HG03565 (cell line): ENCODE measurements at regions not wholly inside any gene's neighbourhood (a gene's known extent, or its start where the extent isn't known, plus 50 kb on each side); places are given as distances from the start of the nearest gene placed in this dataset.
"Not testable (repeated sequence)": the region's sequence is repeated elsewhere in the genome, so short reads cannot be mapped to it uniquely, and the experiment has no call there.

Experiments
- ATAC-seq: cut with Tn5 transposase; IDR thresholded peaks from one replicate; pipeline ENCODE4 v1.9.1; 2021; ENCODE audit warnings: mild to moderate bottlenecking, moderate library complexity; ENCODE audit not compliant: unreplicated experiment

DNA sequence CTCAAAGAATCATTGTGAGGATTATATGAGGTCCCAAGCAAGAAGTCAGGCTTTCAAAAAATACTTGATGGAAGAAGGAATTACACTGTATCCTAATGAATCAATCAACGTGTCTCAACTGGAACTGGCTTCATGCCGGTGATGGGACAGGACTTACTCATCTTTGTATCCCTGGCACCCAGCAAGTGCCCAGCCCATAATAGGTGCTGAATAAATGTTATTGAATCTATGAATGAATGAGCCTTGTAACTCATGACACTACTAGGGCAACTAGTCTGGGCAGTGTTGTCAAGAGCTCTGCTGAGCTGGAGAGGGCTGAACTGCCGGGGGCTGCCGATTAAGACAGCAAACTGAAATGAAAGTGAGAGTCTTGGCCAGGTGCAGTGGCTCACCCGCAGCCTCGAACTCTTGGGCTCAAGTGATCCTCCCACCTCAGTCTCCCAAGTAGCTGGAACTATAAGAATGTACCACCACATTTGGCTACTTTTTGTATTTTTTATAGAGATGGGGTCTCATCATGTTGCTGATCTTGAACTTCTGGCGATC, 87.2 kb upstream of the KIF5B start:
- ATAC-seq: no peak

DNA sequence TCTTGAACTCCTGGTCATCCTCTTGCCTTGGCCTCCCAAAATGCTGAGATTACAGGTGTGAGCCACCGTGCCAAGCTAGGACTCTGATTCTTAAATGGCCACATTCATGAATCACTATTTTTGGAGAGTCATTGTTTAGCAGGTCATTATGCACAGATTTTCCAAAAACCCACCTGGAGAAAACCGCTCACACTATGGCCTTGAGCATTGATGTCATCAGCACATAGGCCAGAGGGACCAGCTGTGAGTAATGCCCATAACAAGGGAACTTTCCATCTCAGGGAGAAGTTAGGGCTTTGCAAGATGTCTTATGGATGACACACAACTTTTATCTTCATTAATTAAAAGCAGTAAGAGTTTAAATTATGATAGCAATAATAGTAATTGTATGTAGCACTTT, 86.4 kb upstream of the KIF5B start:
- ATAC-seq: no peak

GRCh38 chr10:32141018-32141807, 85.0 kb upstream of the KIF5B start:
- no peak for ATAC-seq

DNA sequence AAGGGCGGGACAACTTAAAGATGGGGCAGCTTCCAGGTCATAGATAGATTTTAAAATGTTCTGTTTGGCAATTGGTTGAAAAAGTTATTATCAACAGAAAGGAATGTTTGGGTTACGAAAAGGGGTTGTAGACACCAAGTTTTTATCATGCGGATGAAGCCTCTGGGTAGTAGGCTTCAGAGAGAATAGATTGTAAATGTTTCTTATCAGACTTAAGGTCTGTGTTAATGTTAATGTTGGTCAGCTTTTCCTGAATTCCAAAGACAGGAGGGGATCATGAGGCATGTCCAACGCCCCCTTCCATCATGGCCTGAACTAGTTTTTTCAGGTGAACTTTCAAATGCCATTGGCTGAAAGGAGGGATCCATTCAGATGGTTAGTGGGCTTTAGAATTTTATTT, 84.2 kb upstream of the KIF5B start:
- ATAC-seq: no peak

GRCh38 chr10:32139223-32140073, 83.2 kb upstream of the KIF5B start:
- ATAC-seq: no peak

DNA sequence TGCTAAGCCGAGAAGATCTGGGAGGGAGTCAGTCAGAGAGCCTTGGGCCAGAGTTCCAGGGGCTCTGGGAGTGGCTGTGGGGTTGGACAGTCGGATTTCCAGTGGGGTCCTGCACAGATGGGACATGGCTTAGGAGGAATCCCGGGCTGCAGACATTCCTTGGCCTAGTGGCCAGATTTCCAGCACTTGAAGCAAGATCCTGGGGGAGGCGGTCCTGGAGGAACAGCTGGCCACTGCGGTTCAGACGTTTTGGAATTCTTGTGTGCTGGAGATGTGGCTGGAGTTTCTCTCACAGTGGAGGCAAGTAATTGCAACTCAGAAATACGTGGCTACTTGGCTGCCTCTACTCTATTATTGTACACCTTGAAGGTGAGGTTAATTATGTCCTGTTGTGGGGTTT, 80.7 kb upstream of the KIF5B start:
- ATAC-seq: not testable (repeated sequence)

DNA sequence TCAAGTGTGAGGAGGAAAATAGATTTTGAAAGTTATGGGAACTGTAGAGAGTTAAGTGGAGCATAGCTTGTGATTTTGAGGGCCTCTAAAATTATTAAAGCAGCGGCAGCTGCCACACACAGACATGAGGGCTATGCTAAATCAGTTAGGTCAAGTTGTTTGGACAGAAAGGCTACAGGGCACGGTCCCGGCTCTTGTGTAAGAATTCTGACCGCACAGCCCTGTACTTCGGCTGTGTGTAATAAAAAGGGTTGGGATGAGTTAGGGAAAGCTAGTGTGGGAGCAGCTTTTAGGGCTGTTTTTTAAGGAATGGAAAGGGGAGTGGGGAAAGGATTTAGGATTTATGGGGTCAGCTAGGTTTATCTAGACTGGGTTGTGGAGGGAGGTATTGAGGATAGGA, 79.6 kb upstream of the KIF5B start:
- ATAC-seq: not testable (repeated sequence)

- ATAC-seq: no peak
Observed at GRCh38 chr10:32132357-32132946, 76.2 kb upstream of the KIF5B start.

- no peak for ATAC-seq
Observed at GRCh38 chr10:32131388-32131787, 75.2 kb upstream of the KIF5B start.

- ATAC-seq: no peak
Observed at GRCh38 chr10:32130788-32131187, 74.6 kb upstream of the KIF5B start.

DNA sequence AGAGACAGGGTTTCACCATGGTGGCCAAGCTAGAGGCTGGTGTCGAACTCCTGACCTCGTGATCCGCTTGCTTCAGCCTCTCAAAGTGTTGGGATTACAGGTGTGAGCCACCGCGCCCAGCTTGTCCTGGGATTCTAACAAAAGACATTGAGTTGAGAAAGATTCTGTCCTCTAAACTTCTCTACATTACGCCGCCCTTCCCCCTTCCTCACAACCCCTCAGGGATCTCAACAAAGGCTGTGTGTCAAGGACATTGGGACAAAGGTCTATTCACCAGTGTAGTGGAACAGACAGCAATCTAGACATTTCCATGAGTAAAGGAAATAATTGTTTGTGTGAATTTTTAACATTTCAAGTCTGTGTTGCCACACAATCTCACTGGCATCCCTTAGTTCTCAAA, 68.8 kb upstream of the KIF5B start:
- ATAC-seq: no peak

GRCh38 chr10:32123021-32123420, 66.8 kb upstream of the KIF5B start:
- no peak for ATAC-seq

DNA sequence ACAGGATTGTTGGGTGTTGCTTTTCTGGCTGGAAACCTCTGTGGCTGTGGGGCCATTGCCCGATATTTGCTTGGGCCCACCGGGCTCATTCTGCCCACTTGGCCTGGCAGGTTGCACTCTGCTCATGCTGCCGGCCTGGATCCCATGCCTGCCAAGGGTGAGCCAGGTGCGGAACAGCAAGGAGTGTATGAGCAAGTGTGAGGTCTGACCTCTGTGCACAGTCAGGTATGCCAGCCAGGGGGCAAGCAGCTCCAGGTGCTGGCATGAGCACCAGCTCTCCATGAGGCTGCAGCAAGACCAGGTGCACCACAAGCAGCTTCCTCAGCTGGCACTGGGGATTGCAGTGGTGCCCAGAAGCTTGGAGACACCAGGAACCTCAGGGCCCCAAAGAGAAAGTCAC, 65.4 kb upstream of the KIF5B start:
- no peak for ATAC-seq

GRCh38 chr10:32120147-32120546, 63.9 kb upstream of the KIF5B start:
- no peak for ATAC-seq

DNA sequence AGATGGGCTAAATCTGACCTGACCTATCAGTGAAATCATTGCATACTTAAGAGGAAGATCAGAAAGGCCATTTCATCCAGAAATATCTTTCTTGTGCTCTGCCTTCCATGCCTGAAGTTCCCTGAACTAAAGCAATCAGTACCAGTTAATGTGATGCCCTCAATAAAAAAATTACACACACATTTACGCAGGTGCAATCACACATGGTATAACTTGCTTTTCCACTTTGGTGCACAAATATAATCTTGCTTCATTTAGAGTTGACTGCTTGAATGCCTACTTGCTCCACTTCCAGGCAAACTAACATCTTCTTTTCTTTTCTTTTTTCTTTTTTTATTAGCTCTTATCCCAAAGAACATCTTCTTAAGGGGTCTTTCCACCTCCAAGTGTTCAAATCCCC, 58.3 kb upstream of the KIF5B start:
- ATAC-seq: no peak

- no peak for ATAC-seq
Observed at GRCh38 chr10:32112055-32112454, 55.8 kb upstream of the KIF5B start.

DNA sequence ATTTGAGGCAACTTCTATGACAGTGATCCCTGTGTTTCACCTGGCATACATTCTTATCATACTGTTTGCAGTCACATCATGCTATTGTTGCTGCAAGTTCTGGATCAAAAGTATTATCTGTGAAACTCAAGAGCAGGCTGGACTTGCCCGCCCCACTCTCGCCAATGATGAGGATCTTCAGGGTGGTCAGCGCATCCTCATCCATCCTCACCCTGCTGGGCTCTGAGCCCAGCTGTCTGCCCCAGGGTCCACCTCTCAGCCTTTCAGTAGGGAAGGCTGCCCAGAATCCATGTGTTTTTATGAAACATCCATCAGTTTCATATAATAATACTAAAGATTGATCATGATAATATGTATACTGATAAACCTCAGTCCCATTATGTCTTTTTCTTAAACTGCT, 55.4 kb upstream of the KIF5B start:
- ATAC-seq: no peak

DNA sequence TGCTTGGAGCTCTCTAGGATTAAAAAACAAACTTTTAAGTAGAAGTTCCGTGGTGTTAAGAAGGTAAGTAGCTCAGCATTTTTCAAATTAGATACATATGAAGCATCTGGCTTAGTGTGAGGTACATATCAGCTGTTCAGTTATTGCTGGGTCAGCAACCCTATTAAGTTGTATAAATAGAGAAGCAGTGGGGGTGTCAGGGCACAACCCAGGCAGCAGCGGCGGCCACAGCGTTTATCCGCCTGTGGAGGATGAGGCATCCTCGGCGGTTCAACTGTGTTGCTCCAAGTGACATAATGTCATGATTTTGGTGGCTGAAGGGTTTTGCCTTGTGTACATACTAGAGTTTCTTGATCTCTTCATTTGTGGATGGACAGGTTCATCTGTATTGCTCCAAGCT, 54.6 kb upstream of the KIF5B start:
- ATAC-seq: no peak

- ATAC-seq: no peak
Observed at GRCh38 chr10:32109603-32110002, 53.4 kb upstream of the KIF5B start.
